Glutamatergic neuron (in vitro differentiated cells): ENCODE measurements at regions not wholly inside any gene's neighbourhood (a gene's known extent, or its start where the extent isn't known, plus 50 kb on each side); places are given as distances from the start of the nearest gene placed in this dataset.
"Not testable (repeated sequence)": the region's sequence is repeated elsewhere in the genome, so short reads cannot be mapped to it uniquely, and the experiment has no call there.

Experiments used
- DNase-seq: peaks from one replicate; pipeline ENCODE4 v3.0.0; 2022
- H3K27ac Mint-ChIP-seq: one replicate; pipeline ENCODE4 v1.8.0; 2020; ENCODE audit warnings: mild to moderate bottlenecking, mixed read lengths, inconsistent platforms; ENCODE audit not compliant: unreplicated experiment
- H3K27me3 Mint-ChIP-seq: one replicate; pipeline ENCODE4 v1.8.0; 2020; ENCODE audit warnings: mild to moderate bottlenecking, moderate library complexity, mixed read lengths, inconsistent platforms; ENCODE audit not compliant: unreplicated experiment
- H3K36me3 Mint-ChIP-seq: one replicate; pipeline ENCODE4 v1.8.0; 2020; ENCODE audit warnings: mild to moderate bottlenecking, mixed read lengths, inconsistent platforms; ENCODE audit not compliant: unreplicated experiment
- H3K4me1 Mint-ChIP-seq: one replicate; pipeline ENCODE4 v1.8.0; 2020; ENCODE audit warnings: mild to moderate bottlenecking, low read depth, mixed read lengths, inconsistent platforms; ENCODE audit not compliant: unreplicated experiment
- H3K4me3 Mint-ChIP-seq: one replicate; pipeline ENCODE4 v1.8.0; 2020; ENCODE audit warnings: mild to moderate bottlenecking, mixed read lengths, inconsistent platforms; ENCODE audit not compliant: unreplicated experiment
- H3K9me3 Mint-ChIP-seq: one replicate; pipeline ENCODE4 v1.8.0; 2020; ENCODE audit warnings: mild to moderate bottlenecking, moderate library complexity, mixed read lengths, inconsistent platforms; ENCODE audit not compliant: unreplicated experiment
- CTCF ChIP-seq: fragments of 200-600 bp; sonication (generic); IDR thresholded peaks from one replicate; pipeline ENCODE4 v1.5.0; 2021; ENCODE audit not compliant: partially characterized antibody, unreplicated experiment

DNA sequence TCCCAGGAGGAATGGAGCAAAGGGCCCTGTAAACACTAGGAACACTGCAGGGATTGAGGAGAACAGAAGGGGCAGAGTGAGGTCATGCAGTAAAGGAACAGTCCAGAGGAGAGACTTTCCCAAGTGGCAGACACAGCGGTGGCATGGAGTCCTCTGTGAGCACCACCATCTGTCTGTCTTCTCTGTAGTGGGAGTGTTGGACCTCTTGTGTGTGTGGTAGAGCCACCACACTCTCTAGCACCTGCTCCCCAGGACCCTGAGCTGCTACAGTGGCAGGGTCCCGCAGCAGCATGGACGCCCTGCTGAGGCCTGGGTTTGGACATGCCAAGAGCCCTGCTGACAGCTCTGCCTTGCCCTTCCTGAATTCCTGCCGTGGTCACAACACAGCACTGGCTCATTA lies 75.7 kb upstream of the LARP1 start:
- H3K4me3 Mint-ChIP-seq = no peak overlapping the region
- no peak for TF ChIP-seq CTCF
- H3K36me3 Mint-ChIP-seq = no peaks in the 10 kb centered on the region
- no peak for DNase-seq
- H3K9me3 Mint-ChIP-seq = peaks cover 2% of the 10 kb centered on the region
- no peaks in the 10 kb centered on the region for H3K4me1 Mint-ChIP-seq
- no peak overlapping the region for H3K27ac Mint-ChIP-seq
- H3K27me3 Mint-ChIP-seq = peaks cover 6% of the 10 kb centered on the region

DNA sequence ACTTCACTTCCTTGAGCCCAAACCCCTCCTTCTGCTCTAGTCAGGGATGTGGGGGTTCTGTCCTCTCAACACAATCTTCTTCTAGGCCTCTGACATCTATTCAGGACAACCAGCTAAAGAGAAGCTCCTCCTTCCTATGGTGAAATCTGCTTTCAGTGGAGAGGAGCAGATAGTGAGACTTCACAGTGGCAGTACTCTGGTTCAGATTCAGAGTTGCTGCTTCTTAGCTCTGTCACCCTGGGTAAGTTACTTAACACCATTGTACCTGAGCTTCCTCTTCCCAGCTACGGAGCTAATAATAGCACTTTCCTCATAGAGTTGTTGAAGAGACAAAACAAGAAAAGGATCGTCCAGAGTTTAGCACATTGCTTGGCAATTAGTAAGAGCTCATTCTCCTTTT lies 77.3 kb upstream of the LARP1 start:
- H3K27ac Mint-ChIP-seq = no peak overlapping the region
- H3K4me3 Mint-ChIP-seq = no peak overlapping the region
- no peak for TF ChIP-seq CTCF
- DNase-seq = no peak
- no peaks in the 10 kb centered on the region for H3K4me1 Mint-ChIP-seq
- H3K9me3 Mint-ChIP-seq = peaks cover 2% of the 10 kb centered on the region
- no peaks in the 10 kb centered on the region for H3K36me3 Mint-ChIP-seq
- H3K27me3 Mint-ChIP-seq = peaks cover 6% of the 10 kb centered on the region

DNA sequence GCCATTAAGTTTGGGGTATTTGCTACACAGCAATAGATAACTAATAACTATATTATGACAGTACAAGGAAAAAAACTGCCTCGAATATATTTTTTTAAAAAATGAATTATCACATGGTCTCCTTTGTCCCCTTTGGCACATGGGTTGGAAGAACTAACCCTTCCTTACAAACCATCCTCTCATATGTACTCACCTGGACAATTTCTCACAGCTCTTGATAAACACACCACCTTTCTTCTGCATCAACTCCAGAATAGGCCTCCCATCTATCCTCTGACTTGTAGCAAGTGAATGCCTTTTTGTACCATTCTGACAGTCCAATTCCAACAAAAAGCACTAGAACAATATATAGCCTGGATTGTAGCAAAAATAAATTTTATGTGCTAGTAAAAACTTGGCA lies 78.7 kb upstream of the LARP1 start:
- no peaks in the 10 kb centered on the region for H3K36me3 Mint-ChIP-seq
- no peak for TF ChIP-seq CTCF
- no peak overlapping the region for H3K4me3 Mint-ChIP-seq
- H3K9me3 Mint-ChIP-seq = no peaks in the 10 kb centered on the region
- no peak overlapping the region for H3K27ac Mint-ChIP-seq
- H3K4me1 Mint-ChIP-seq = no peaks in the 10 kb centered on the region
- H3K27me3 Mint-ChIP-seq = peaks cover 4% of the 10 kb centered on the region
- DNase-seq = no peak

GRCh38 chr5:154674029-154674428 lies 81.1 kb upstream of the LARP1 start:
- Mint-ChIP-seq H3K4me1 (no peaks in the 10 kb centered on the region), H3K27ac (no peak overlapping the region), H3K27me3 (peaks cover 4% of the 10 kb centered on the region), H3K9me3 (no peaks in the 10 kb centered on the region), H3K4me3 (no peak overlapping the region), H3K36me3 (peaks cover under 1% of the 10 kb centered on the region)
- TF ChIP-seq CTCF = no peak
- no peak for DNase-seq

DNA sequence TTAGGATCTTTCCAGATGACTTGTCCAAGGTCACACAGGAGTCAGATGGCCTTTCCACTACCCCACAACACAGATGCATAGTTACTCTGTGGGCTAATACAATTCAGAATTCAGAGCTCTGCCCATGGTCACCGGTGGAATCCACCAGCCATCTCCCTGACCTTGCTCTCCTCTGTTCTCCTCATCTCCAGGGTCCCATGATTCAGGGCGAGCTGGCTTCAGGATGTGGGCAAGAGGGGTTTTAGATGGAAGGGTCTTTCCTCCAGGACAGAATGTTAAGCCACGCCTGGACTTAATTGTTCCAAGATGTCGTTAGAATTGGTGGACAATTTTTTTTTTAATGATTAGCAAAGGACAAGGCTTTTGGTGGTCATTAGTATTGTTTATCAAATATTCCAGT lies 81.7 kb upstream of the LARP1 start:
- peaks cover 5% of the 10 kb centered on the region for H3K36me3 Mint-ChIP-seq
- DNase-seq = no peak
- H3K9me3 Mint-ChIP-seq = no peaks in the 10 kb centered on the region
- H3K4me1 Mint-ChIP-seq = no peaks in the 10 kb centered on the region
- H3K27me3 Mint-ChIP-seq = peaks cover 6% of the 10 kb centered on the region
- H3K4me3 Mint-ChIP-seq = no peak overlapping the region
- no peak overlapping the region for H3K27ac Mint-ChIP-seq
- TF ChIP-seq CTCF = no peak

DNA sequence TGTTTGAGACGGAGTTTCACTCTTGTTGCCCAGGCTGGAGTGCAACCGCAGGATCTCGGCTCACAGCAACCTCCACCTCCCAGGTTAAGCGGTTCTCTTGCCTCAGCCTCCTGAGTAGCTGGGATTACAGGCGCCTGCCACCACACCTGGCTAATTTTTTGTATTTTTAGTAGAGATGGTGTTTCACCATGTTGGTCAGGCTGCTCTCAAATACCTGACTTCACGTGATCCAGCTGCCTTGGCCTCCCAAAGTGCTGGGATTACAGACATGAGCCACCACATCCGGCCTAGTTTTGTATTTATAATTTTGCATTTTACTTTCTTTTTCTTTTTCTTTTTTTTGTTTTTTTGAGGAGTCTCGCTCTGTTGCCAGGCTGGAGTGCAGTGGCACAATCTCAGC lies 85.3 kb upstream of the LARP1 start:
- H3K4me3 Mint-ChIP-seq, H3K4me1 Mint-ChIP-seq, H3K36me3 Mint-ChIP-seq, H3K27ac Mint-ChIP-seq, DNase-seq, H3K9me3 Mint-ChIP-seq, H3K27me3 Mint-ChIP-seq: not testable (repeated sequence)
